RWPE2 (cell line): ENCODE measurements at regions not wholly inside any gene's neighbourhood (a gene's known extent, or its start where the extent isn't known, plus 50 kb on each side); places are given as distances from the start of the nearest gene placed in this dataset.

Source experiments
- ATAC-seq: fragments of 200-7000 bp; cut with Tn5 transposase; 3 replicates; pipeline ENCODE4 v1.9.1; 2021; ENCODE audit warnings: low read depth
- DNase-seq: peaks from one replicate; pipeline ENCODE4 v3.0.0-alpha.2; 2020; ENCODE audit warnings: low spot score
- H3K27ac ChIP-seq: fragments of 450-650 bp; 2 replicates; pipeline ENCODE4 v1.5.1; 2017; ENCODE audit warnings: mild to moderate bottlenecking; ENCODE audit not compliant: poor library complexity, severe bottlenecking
- H3K27me3 ChIP-seq: fragments of 250-450 bp; sonication (Bioruptor Pico); 2 replicates; pipeline ENCODE4 v1.5.1; 2021; ENCODE audit warnings: mild to moderate bottlenecking, moderate library complexity; ENCODE audit not compliant: insufficient read depth, poor library complexity, severe bottlenecking
- H3K36me3 ChIP-seq: fragments of 250-450 bp; sonication (Bioruptor Pico); 2 replicates; pipeline ENCODE4 v1.5.1; 2020; ENCODE audit warnings: low read depth, mild to moderate bottlenecking, moderate library complexity
- H3K4me1 ChIP-seq: fragments of 250-450 bp; sonication (Bioruptor Pico); 2 replicates; pipeline ENCODE4 v1.5.1; 2021; ENCODE audit warnings: mild to moderate bottlenecking, moderate library complexity; ENCODE audit not compliant: insufficient read depth, poor library complexity, severe bottlenecking
- H3K4me3 ChIP-seq: fragments of 250-450 bp; sonication (Bioruptor Pico); 2 replicates; pipeline ENCODE4 v1.5.1; 2021; ENCODE audit warnings: mild to moderate bottlenecking, moderate library complexity; ENCODE audit not compliant: severe bottlenecking
- H3K9me3 ChIP-seq: fragments of 250-450 bp; sonication (Bioruptor Pico); 2 replicates; pipeline ENCODE4 v1.5.1; 2021; ENCODE audit warnings: mild to moderate bottlenecking, moderate library complexity; ENCODE audit not compliant: severe bottlenecking
- CTCF ChIP-seq: fragments of 450-650 bp; IDR thresholded peaks from one replicate; pipeline ENCODE4 v1.5.1; 2017; ENCODE audit warnings: mild to moderate bottlenecking, moderate library complexity; ENCODE audit not compliant: poor library complexity, severe bottlenecking

- TF ChIP-seq CTCF: no peak
- Histone ChIP-seq H3K27ac (no peak overlapping the region), H3K4me1 (no peaks in the 10 kb centered on the region), H3K4me3 (no peak overlapping the region), H3K9me3 (no peaks in the 10 kb centered on the region), H3K36me3 (no peaks in the 10 kb centered on the region), H3K27me3 (no peaks in the 10 kb centered on the region)
- no peak for ATAC-seq
- DNase-seq: no peak
These were observed 123.0 kb downstream of the FAM181B start for GRCh38 chr11:82610671-82611070.

- peaks cover 4% of the 10 kb centered on the region for H3K27me3 ChIP-seq
- TF ChIP-seq CTCF: no peak
- DNase-seq: no peak
- H3K36me3 ChIP-seq: no peaks in the 10 kb centered on the region
- no peak overlapping the region for H3K4me3 ChIP-seq
- no peaks in the 10 kb centered on the region for H3K9me3 ChIP-seq
- H3K4me1 ChIP-seq: no peaks in the 10 kb centered on the region
- ATAC-seq: no peak
- no peak overlapping the region for H3K27ac ChIP-seq
These were observed 126.9 kb downstream of the FAM181B start for GRCh38 chr11:82606738-82607137.

- H3K4me3 ChIP-seq: no peak overlapping the region
- DNase-seq (no peak), ATAC-seq (no peak)
- H3K36me3 ChIP-seq: no peaks in the 10 kb centered on the region
- H3K4me1 ChIP-seq: no peaks in the 10 kb centered on the region
- H3K9me3 ChIP-seq: no peaks in the 10 kb centered on the region
- peaks cover 4% of the 10 kb centered on the region for H3K27me3 ChIP-seq
- H3K27ac ChIP-seq: no peak overlapping the region
- no peak for TF ChIP-seq CTCF
These were observed 132.0 kb downstream of the FAM181B start for GRCh38 chr11:82601711-82602110.

GRCh38 chr11:82599836-82600235 is 133.8 kb downstream of the FAM181B start:
- peaks cover 4% of the 10 kb centered on the region for H3K27me3 ChIP-seq
- H3K4me3 ChIP-seq: no peak overlapping the region
- no peak for TF ChIP-seq CTCF
- no peak overlapping the region for H3K27ac ChIP-seq
- no peak for ATAC-seq
- H3K9me3 ChIP-seq: no peaks in the 10 kb centered on the region
- no peaks in the 10 kb centered on the region for H3K36me3 ChIP-seq
- H3K4me1 ChIP-seq: no peaks in the 10 kb centered on the region
- no peak for DNase-seq

- Histone ChIP-seq H3K27ac (no peak overlapping the region), H3K4me3 (no peak overlapping the region), H3K9me3 (no peaks in the 10 kb centered on the region), H3K27me3 (no peaks in the 10 kb centered on the region), H3K4me1 (no peaks in the 10 kb centered on the region), H3K36me3 (no peaks in the 10 kb centered on the region)
- ATAC-seq (no peak), DNase-seq (no peak)
- no peak for TF ChIP-seq CTCF
These were observed 147.1 kb downstream of the FAM181B start for GRCh38 chr11:82586581-82586980.
